HG03575 (cell line): ENCODE measurements at regions not wholly inside any gene's neighbourhood (a gene's known extent, or its start where the extent isn't known, plus 50 kb on each side); places are given as distances from the start of the nearest gene placed in this dataset.

Experiments
- ATAC-seq: cut with Tn5 transposase; IDR thresholded peaks from one replicate; pipeline ENCODE4 v1.9.1; 2021; ENCODE audit not compliant: unreplicated experiment, insufficient number of reproducible peaks, low FRiP score; ENCODE audit errors: extremely low read depth

- ATAC-seq, result no peak
Measured at GRCh38 chr12:60992087-60992486, 1268.1 kb upstream of the USP15 start.

- ATAC-seq, result no peak
Measured at GRCh38 chr12:60995256-60995825, 1264.9 kb upstream of the USP15 start.

- no peak for ATAC-seq
Measured at GRCh38 chr12:60997869-60998378, 1262.3 kb upstream of the USP15 start.

DNA sequence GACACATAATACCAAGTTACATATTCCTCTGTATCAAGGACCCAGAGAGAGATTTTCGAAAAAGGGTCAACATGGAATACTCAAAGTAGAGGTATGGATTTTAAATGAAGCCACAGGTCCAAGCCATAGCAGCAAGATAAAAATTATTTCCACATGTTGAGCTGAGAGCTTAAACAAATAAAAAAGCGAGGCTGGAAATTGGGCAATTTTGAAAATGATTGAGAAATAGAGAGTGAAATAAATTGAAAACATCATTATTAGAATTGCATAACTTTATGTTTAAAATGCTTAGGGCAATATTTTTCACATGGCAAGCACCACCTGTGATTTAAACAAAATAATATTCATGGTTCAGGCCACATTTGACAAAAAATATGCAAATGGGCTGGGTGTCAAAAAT is 1251.0 kb upstream of the USP15 start:
- ATAC-seq, result no peak

GRCh38 chr12:61011767-61012423 is 1248.3 kb upstream of the USP15 start:
- ATAC-seq, result no peak

DNA sequence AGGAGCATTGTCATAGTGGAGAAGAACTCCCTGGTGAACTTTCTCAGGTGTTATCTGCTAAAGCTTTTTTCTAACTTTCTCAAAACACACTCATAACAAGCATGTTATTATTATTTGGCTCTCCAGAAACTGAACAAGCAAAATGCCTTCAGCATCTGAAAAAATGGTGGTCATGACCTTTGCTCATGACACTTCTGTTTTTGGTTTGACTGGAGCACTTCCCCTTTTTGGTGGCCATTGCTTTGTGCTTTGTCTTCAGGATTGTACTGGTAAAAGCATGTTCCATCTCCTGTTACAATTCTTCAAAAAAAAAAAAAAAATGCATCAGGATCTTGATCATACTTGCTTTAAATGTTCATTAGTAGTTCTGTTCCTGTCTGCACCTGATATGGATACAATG is 1241.6 kb upstream of the USP15 start:
- no peak for ATAC-seq

- ATAC-seq, result no peak
Measured at GRCh38 chr12:61023231-61023630, 1237.0 kb upstream of the USP15 start.

DNA sequence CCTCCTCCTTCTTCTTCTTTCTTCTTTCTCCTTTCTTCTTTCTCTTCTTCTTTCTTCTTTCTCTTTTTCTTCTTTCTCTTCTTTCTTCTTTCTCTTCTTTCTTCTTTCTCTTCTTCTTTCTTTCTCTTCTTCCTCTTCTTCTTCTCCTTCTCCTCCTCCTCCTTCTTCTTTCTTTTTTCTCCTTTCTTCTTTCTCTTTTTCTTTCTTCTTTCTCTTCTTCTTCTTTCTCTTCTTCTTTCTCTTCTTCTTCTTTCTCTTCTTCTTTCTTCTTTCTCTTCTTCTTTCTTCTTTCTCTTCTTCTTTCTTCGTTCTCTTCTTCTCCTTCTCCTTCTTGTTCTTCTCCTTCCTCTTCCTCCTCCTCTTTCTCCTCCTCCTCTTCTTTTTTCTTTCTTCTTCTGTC is 1230.7 kb upstream of the USP15 start:
- ATAC-seq, result no peak

- no peak for ATAC-seq
Measured at GRCh38 chr12:61037792-61038191, 1222.4 kb upstream of the USP15 start.

GRCh38 chr12:61043838-61044237 is 1216.4 kb upstream of the USP15 start:
- ATAC-seq, result no peak

GRCh38 chr12:61044766-61045165 is 1215.4 kb upstream of the USP15 start:
- ATAC-seq, result no peak

- ATAC-seq, result no peak
Measured at GRCh38 chr12:61070640-61071414, 1189.4 kb upstream of the USP15 start.

DNA sequence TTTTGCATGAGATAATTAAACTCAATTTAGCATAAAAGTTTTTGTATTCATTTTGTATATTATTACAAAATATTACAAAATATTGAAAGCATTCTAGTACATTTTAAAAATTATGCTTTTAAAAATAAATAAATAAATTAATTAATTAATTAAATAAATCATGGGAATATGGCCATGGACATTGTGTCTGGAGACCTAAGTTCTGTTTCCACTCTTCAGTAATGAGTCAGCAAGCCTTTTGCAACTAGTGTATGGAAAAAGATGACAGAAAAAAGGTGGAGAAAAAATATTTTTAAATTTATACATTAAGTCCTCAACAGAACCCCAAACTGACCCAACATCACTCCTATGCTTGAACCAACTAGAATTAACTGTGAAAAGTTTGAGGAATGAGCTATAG is 1187.5 kb upstream of the USP15 start:
- ATAC-seq, result no peak

DNA sequence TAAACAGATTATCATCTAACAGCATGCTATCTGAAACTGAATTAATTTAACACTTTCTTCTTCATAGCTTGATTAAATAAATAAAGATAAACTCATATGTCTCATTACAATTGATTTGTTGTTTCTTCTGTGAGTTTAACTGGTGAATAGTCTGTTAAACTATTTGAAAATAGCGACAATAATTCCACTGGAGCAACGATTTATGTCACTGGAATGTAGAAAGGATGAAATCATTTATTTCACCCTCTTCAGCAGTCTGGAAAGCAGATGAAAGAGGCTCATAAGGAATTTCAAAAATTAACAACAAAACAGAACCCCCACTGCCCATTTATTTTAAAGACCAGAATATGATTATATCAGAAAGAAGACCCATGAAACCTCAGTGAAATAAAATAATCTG is 1165.1 kb upstream of the USP15 start:
- ATAC-seq, result no peak

DNA sequence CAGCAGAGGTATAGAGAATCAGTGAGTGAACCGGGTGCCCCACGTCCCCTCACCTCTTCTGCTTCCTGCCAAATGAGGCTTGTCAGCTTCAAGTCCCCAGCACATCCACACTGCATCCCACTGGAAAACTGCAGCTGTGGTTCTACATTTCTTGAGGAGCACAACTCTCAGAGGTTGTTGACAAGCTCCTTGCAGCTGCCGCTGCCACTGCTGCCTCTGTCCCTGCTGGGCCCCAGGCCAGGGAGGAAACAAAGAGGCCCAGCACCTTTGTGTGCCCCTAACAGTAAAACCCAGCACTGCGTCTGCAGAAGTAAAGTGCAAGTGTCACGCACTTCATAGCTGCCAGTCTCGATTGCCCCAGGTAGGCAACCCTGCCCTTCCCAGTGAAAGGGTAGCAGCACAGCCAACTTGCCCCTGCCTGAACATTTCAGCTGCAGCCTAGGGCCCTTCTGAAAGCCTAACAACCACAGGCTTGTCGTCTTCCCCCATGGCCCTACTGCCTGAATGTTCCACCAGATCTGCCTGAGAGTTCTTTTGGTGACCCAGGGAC is 1162.1 kb upstream of the USP15 start:
- ATAC-seq, result no peak

GRCh38 chr12:61107118-61107517 is 1153.1 kb upstream of the USP15 start:
- ATAC-seq, result no peak

- no peak for ATAC-seq
Measured at GRCh38 chr12:61111218-61111617, 1149.0 kb upstream of the USP15 start.

GRCh38 chr12:61137677-61138414 is 1122.4 kb upstream of the USP15 start:
- ATAC-seq, result no peak

DNA sequence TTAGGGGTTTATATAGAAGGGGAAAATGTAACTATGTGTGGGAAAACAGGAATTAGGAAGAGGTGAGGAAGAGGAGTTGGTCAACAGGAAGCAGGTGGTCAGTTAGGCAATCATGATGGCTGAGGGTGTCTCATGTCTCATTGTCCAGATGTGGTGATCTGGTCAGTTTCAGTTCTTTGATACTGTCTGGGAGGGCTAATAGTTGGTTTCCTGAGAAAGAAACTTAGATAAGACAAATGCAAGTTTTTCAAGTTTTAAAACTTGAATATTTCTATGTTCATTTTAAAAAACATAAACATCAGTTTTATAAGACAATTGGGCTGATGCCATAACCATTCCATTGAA is 1121.8 kb upstream of the USP15 start:
- no peak for ATAC-seq
